ENCODE measurements at regions not wholly inside any gene's neighbourhood (a gene's known extent, or its start where the extent isn't known, plus 50 kb on each side); places are given as distances from the start of the nearest gene placed in this dataset.

DNA sequence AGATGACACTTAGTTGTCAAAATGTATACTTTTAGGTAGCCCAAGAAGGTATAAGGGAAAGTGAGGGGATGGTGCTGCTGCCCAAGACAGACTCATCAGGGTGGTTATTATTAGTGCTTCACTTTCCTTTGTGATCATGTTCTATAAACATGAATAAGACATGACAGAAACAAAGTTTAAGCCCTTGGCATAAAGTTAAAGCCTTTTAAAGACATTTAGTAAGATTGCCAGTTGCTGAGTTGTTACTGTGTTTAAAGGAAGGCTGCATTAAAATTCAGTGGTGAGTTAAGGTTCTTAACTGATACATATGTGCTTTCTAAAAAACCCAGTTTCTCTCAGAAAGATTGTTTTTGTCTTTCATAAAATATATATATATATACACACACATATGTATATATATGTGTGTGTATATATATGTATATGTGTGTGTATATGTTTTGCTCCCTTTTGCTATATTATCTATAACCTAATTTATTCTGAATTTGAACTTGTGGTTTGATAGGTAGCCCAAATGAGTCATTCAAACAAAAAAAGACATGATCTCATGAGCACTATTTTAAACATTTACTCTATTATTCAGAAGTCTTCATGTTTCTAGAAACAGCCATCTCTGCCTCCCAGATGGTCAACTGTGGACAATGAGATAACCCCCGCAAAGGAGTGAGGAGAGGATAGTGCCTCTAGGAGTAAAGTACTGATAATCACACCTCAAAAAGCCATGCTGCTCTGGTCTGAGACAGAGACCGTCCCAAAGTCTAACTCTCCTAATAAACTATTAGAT lies 98.1 kb upstream of the OTUD4 start:
- TF ChIP-seq, protein P1, sequence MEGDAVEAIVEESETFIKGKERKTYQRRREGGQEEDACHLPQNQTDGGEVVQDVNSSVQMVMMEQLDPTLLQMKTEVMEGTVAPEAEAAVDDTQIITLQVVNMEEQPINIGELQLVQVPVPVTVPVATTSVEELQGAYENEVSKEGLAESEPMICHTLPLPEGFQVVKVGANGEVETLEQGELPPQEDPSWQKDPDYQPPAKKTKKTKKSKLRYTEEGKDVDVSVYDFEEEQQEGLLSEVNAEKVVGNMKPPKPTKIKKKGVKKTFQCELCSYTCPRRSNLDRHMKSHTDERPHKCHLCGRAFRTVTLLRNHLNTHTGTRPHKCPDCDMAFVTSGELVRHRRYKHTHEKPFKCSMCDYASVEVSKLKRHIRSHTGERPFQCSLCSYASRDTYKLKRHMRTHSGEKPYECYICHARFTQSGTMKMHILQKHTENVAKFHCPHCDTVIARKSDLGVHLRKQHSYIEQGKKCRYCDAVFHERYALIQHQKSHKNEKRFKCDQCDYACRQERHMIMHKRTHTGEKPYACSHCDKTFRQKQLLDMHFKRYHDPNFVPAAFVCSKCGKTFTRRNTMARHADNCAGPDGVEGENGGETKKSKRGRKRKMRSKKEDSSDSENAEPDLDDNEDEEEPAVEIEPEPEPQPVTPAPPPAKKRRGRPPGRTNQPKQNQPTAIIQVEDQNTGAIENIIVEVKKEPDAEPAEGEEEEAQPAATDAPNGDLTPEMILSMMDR (IDR thresholded peaks at IDR 0.05), result no peak
- no peak for TF ChIP-seq POLR2AphosphoS5 (IDR thresholded peaks at IDR 0.05)

Measured in breast epithelium (tissue), 3 donors.